NCI-H2081 treated with DMSO at 0.1 percent for 48 hours (cell line): ENCODE measurements at regions not wholly inside any gene's neighbourhood (a gene's known extent, or its start where the extent isn't known, plus 50 kb on each side); places are given as distances from the start of the nearest gene placed in this dataset.

Experiments
- DNase-seq: peaks from one replicate; lab custom pipeline; 2025; lab: John Stamatoyannopoulos, UW

GRCh38 chr5:175805256-175806011, 65.9 kb upstream of the CPLX2 start:
- DNase-seq, result no peak

GRCh38 chr5:175808711-175809110, 62.7 kb upstream of the CPLX2 start:
- DNase-seq, result no peak

- no peak for DNase-seq
These were observed 61.8 kb upstream of the CPLX2 start for GRCh38 chr5:175809531-175810121.

- no peak for DNase-seq
These were observed 60.9 kb upstream of the CPLX2 start for GRCh38 chr5:175810457-175810856.

- no peak for DNase-seq
These were observed 59.8 kb upstream of the CPLX2 start for GRCh38 chr5:175811589-175811988.

GRCh38 chr5:175813943-175814630, 57.3 kb upstream of the CPLX2 start:
- DNase-seq, result no peak

GRCh38 chr5:175814691-175815090, 56.7 kb upstream of the CPLX2 start:
- no peak for DNase-seq

- no peak for DNase-seq
These were observed 56.1 kb upstream of the CPLX2 start for GRCh38 chr5:175815126-175815913.

- no peak for DNase-seq
These were observed 55.0 kb upstream of the CPLX2 start for GRCh38 chr5:175816348-175816747.

GRCh38 chr5:175819090-175819425, 52.3 kb upstream of the CPLX2 start:
- no peak for DNase-seq

- no peak for DNase-seq
These were observed 51.1 kb upstream of the CPLX2 start for GRCh38 chr5:175820230-175820629.
